ENCODE measurements at regions not wholly inside any gene's neighbourhood (a gene's known extent, or its start where the extent isn't known, plus 50 kb on each side); places are given as distances from the start of the nearest gene placed in this dataset.

DNA sequence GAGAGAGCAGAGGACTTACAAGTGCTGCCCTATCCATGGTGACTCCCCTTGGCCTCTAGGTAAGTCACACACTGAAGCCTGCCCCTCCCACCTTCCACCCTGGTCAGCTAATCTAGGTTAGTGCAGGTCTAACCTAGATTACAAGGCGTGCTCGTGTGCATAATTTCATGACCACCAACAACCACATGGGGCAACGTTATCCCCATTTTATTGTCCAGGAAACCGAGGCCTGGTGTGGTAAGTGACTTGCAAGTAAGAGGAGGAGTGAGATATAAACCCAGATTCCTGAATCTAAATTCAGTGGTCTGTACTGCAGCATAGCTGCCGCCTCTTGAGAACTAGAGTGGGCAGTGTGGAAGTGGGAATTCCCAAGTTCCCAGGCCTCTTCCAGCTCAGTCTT is 171.1 kb downstream of the DAD1 start:
- TF ChIP-seq CTCF (IDR thresholded peaks at IDR 0.05) (no peak), POLR2A (IDR thresholded peaks at IDR 0.05) (no peak)
